HCEC 1CT (cell line): ENCODE measurements at regions not wholly inside any gene's neighbourhood (a gene's known extent, or its start where the extent isn't known, plus 50 kb on each side); places are given as distances from the start of the nearest gene placed in this dataset.
"Not testable (repeated sequence)": the region's sequence is repeated elsewhere in the genome, so short reads cannot be mapped to it uniquely, and the experiment has no call there.

ENCODE experiments used
- DNase-seq: peaks from one replicate; pipeline ENCODE4 v3.0.0-alpha.2; 2017

DNA sequence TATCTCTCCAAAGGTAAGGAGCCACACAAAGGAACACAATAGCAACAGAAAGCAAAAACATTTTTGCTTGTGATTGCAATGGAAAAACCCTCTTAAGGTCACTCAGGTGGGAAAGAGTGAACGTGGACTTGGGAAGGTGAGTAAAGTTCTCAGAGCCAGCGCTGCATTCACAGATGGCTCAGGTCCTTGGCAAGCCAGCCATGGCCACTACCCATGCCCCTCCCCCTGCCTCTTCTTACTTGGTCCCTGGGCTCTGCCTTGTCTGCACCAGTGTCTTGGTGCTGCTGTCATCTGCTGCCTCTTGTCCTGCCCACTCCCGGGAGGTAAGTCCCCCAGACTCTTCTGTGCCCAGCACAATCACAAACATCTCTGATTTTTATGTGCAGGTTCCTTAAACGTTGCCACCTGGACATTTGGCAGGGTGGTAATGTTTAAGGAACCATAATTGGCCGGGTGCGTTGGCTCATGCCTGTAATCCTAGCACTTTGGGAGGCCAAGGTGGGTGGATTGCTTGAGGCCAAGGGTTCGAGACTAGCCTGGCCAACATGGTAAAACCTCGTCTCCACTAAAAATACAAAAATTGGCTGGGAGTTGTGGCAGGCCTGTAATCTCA lies 74.6 kb downstream of the FEM1C start:
- no peak for DNase-seq

DNA sequence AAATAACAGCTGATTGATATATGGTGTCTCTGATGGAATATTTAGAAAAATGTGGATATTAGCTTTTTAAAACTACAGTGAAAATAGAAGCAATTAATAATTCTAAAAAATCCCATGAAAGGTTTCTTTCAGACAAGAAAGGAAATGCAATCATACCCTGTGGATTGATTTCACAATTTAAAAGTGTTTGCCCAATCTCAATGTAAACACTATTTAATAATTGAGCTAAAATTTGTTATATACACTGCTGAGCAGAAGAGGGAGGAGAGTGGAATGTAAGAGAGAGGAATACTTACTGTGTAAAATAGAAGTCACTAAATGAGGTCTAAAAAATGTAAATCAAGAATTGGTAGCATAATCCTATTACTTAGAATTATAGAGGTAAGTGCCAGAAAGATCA lies 76.9 kb downstream of the FEM1C start:
- peak; percentile 9 for DNase-seq

- DNase-seq: peak; percentile 52
Measured at GRCh38 chr5:115465431-115465830, 79.1 kb downstream of the FEM1C start.

- DNase-seq: no peak
Measured at GRCh38 chr5:115463983-115464382, 80.6 kb downstream of the FEM1C start.

- DNase-seq: peak; percentile 92
Measured at GRCh38 chr5:115461506-115462290, 82.9 kb downstream of the FEM1C start.

DNA sequence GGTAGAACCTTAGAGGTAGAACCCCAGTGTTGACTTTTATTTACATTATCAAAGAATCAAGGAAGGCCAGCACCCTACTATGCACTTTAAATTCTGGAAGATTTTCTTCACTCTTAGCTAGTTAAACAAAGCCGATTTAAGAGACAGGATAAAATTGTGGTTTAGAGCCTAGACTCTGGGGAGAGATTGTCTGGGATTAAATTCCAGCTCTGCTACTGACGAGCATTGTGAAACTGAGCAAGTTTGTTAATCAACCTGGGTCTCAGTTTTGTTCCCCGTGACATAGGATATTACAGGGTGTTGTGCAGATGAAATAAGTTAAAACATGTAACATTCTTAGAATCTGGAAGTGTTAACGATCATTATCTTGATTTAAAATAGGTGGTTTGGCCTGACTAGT lies 83.5 kb downstream of the FEM1C start:
- peak; percentile 20 for DNase-seq

GRCh38 chr5:115460472-115460871 lies 84.1 kb downstream of the FEM1C start:
- DNase-seq: peak; percentile 96

DNA sequence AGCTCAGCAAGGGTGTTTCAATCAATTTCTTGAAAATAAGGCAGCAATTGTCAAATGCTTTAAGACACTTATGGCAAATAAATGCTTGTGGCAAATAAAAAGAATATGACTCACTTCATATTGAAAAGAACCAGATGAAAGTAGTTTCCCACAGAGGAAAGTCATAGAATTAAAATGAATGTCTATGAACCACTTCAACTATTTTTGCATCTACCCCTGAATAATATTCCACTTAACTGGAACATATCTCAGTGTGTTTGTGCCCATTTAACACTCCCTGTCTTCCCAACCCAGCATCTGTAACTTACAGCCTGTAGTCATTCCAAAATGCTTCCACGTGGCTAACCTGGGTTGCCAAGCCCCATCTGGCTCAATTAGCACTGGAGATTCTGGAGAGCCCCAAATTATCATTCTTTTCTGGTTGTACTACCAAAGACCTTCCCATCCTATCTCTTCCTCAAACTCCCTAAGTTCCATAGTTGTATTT lies 84.7 kb downstream of the FEM1C start:
- peak; percentile 78 for DNase-seq

DNA sequence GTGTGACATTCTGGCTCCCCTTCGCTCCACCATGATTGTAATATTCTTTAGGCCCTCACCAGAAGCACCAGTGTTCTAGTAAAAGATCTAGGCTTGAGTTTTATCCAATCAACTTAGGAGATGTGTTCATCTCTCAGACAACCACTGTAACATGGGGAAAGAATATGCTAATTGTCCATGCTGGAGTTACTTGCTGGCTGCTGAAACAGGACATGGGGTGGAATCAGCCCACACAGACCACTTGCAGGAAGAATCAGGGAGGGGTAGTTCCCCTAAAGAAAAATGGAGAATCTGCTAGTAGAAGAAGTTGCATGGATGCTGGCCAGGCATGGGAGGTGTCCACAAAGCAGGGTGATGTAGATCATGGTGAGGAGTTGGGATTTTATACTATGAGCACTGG lies 86.2 kb downstream of the FEM1C start:
- no peak for DNase-seq

DNA sequence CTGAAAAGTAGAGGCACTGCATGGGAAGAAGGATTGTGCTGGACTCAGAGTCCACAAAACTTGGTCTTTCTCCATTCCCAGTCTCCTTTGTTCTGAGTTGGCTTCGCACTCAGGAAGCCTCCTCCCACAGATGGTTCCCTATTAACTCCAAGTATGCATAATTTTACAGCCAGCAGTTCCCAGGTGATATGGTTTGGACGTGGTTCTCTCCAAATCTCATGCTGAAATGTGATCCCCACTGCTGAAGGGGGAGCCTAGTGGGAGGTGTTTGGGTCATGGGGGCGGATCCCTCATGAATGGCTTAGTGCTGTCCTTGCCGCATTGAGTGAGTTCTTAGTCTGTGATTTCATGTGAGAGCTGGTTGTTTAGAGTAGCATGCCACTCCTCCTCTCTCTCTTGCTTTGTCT lies 86.6 kb downstream of the FEM1C start:
- DNase-seq: no peak

DNA sequence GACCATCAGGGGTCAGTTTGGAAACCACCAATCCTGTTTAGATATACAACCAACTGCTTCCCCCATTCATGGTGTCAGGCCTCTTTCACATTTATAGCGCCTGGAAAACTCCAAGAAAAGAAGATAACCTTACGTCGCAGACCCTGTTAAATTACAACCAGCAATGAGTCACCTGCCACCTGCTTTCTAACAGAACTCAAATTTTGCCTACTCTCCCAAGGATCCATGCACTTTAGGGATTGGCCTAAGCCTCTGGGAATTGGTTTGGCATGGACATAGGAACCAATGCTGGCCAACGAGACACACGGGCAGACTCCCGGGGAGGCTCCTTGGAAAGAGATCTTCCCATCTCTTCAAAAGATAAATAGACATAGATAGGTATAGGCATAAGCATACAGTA lies 87.0 kb downstream of the FEM1C start:
- no peak for DNase-seq

GRCh38 chr5:115456539-115457040 lies 88.0 kb downstream of the FEM1C start:
- DNase-seq: no peak

DNA sequence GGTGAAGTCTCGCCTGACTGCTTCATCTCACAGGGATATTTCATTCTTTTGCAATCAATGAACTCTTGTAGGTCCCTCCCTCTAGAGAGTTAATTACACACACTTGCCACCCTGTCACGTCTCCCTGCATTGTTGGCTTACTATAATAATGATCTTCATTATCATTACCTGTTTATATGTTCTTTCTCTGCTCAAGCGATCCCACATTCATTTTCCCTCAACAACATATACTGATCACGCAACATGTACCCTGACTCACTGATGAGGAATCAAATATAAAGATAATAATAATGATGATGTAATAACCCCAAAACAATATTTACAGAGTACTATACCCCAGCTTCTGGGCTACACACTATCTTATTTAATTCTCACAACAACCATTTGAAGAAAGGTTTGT lies 88.5 kb downstream of the FEM1C start:
- DNase-seq: peak; percentile 47

GRCh38 chr5:115455301-115455707 lies 89.3 kb downstream of the FEM1C start:
- peak; percentile 94 for DNase-seq

- no peak for DNase-seq
Measured at GRCh38 chr5:115453391-115454095, 91.0 kb downstream of the FEM1C start.

GRCh38 chr5:115452536-115453235 lies 91.9 kb downstream of the FEM1C start:
- DNase-seq: no peak

DNA sequence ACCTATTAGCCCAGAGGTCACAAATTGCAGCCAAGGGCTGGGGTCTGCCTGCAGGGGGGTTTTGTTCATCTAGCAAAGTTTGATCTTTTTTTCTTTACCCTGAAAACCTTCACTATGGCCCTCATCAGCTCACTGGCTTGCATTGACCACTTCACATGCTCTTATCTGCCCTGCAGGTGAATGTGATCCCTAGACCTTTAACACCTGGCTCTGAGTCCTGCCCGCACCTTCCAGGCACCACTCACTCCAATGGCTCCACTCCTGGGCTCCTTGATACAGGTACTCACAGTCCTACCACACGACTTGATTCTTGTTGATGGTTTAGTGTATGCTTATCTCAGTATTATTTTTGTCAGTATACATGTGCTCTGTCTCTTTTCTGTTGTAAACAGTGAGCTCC lies 92.5 kb downstream of the FEM1C start:
- no peak for DNase-seq

GRCh38 chr5:115450741-115451140 lies 93.8 kb downstream of the FEM1C start:
- DNase-seq: peak; percentile 58

GRCh38 chr5:115448630-115449029 lies 95.9 kb downstream of the FEM1C start:
- DNase-seq: not testable (repeated sequence)

DNA sequence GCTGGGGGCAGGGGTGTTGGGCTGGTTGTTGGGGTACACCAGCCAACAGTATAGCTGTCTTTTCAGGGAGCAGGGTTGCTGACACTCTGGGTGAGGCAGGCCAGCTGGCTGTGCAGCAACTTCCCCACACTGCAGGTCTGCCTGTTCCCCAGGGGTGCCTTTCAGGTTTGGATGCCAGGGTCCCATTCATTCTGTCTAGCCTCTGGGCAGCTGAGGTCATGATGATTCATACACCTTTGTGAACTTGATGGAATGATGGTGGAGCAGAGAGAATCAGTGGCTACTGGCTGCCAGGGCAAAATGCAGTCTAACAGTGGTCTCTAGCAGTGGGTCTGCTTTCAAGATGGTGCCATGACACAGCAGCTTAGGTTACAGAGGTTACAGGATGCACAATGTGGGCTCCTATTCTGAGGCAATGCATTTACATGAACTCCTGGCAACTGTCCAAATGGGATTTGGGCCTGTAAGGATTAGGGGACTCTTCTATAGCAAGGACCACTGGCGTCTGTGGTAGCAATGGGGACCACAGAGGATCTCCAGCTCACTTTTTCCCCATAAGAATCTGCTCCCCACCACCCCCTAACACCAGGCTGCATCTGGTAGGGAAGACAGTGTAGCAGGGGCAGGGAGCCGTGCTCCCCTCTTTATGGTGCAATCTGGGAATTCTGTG lies 103.7 kb downstream of the FEM1C start:
- DNase-seq: no peak

- DNase-seq: no peak
Measured at GRCh38 chr5:115439639-115440038, 104.9 kb downstream of the FEM1C start.

DNA sequence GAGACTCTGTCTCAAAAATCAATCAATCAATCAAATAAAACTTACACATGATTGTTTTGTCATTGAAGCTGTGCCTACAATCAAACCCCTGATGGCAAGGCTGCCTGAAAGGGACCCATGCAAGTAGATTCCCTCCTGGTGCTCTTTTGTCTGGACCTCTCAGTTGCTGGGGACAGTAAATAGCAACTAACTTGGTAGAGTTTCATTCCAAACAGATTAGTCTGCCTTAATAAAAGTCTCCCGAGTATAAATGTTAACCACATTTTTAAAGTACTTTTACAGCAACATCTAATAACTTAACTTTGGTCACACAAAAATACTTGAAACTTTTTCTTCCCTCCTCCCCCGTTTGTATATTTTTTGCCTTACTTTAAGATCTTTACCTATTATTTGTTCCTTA lies 105.5 kb downstream of the FEM1C start:
- DNase-seq: no peak
